GM12892 (cell line): ENCODE measurements at regions not wholly inside any gene's neighbourhood (a gene's known extent, or its start where the extent isn't known, plus 50 kb on each side); places are given as distances from the start of the nearest gene placed in this dataset.

Source experiments
- DNase-seq: peaks from one replicate; pipeline ENCODE4 v3.0.0; 2011; ENCODE audit not compliant: insufficient read length
- FAIRE-seq: peaks from 2 replicates; lab custom pipeline; 2011; peaks lifted over from hg19 to GRCh38; lab: Jason Lieb, UNC
- POLR2A ChIP-seq: IDR thresholded peaks from 2 replicates; pipeline ENCODE4 v1.6.1; 2011; ENCODE audit warnings: low read depth, low read length, control low read depth
- POLR2AphosphoS5 ChIP-seq: IDR thresholded peaks from 2 replicates; pipeline ENCODE4 v1.6.1; 2011; ENCODE audit warnings: low read depth, low read length, control low read depth
- TAF1 ChIP-seq: IDR thresholded peaks from 2 replicates; pipeline ENCODE4 v1.6.1; 2011; ENCODE audit warnings: low read depth, mild to moderate bottlenecking, control low read depth, low read length, borderline replicate concordance

DNA sequence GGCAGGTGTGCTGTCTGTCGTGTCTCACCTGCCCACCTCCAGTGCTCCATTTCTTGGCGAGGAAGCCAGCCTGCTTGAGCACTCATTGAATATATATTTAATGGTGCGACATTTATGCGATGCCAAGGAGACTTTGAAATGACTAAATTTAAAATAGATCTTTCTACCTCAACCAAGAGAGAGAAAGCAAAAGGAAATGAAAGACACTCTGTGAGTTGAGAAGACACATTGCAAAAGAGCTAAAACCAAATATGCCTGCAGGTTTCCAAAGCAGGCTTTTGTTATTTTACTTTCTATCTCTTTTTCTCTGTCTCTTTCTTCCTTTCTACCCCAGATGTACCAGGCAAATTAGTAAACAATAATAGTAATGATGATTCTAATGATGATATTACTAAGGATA is 53.6 kb upstream of the AOAH start:
- FAIRE-seq = no peak
- TF ChIP-seq POLR2A (no peak), TAF1 (no peak), POLR2AphosphoS5 (no peak)

DNA sequence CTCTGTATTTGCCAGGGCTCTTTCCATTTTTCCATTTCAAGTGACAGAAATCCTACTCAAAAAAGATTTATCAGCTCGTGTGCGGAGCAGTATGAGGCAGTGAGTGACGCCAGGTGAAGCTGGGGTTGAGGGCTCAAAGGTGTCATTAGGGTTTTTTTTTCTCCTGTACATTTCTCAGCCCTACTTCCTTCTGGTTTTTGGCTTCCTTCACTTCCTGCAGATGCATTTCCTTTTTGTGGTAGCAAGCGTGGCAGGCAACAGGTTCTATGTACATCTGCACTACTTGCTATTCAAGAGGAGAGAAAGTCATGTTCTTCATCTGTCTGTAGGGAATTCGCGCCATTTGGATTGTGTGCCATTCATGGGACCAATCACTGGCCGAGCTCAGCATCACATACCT is 52.8 kb upstream of the AOAH start:
- FAIRE-seq = no peak
- no peak for TF ChIP-seq TAF1
- no peak for TF ChIP-seq POLR2A
- TF ChIP-seq POLR2AphosphoS5 = no peak
- no peak for DNase-seq

More for the DNA sequence above, 53.6 kb upstream of the AOAH start:
- no peak for DNase-seq

DNA sequence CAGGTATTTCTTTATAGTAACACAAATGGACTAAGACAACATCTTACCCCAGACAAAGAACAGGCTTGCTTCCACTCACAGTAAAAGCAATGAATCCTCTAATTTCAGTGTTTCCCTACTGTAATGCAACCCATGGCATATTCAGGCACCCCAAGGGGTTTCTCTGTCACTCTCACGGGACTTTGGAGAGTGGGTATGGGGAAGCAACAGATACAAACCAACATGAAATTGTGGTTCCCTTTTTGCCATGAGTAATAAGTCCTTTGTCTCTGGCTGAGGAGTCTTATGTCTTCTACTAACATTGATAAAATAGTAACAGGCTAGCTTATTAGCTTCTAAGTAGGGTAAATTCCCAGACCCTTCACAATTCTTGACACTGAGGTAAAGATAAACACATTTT is 51.4 kb upstream of the AOAH start:
- FAIRE-seq = no peak
- TF ChIP-seq POLR2A = no peak
- no peak for TF ChIP-seq POLR2AphosphoS5
- no peak for TF ChIP-seq TAF1
- no peak for DNase-seq

DNA sequence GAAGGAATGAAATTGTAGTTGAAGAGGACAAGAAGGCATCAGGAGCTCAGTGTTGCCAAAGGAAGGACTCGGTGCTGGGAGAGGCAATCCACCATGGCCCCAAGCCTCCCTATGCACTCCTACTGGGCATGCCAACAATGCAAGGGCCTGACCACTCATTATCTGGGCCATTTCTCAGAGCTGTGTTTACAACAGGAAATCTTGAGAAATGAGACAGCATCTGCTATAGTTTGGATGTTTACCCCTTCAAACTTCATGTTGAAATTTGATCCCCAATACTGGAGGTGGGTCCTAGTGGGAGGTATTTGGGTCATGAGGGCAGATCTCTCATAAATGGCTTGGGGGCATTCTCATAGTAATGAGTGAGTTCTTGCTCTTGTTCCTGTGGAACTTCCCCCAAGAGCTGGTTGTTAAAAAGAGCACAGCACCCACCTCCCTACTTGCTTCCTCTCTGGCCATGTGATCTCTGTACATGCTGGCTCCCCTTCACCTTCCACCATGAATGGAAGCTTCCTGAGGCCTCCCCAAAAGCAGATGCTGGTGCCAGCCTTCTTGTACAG is 50.8 kb upstream of the AOAH start:
- TF ChIP-seq POLR2A (no peak), POLR2AphosphoS5 (no peak), TAF1 (no peak)
- FAIRE-seq = no peak
- no peak for DNase-seq
